GM12864 (cell line): ENCODE measurements at regions not wholly inside any gene's neighbourhood (a gene's known extent, or its start where the extent isn't known, plus 50 kb on each side); places are given as distances from the start of the nearest gene placed in this dataset.

Experiments
- DNase-seq: peaks from one replicate; pipeline ENCODE4 v3.0.0-alpha.2; 2011; ENCODE audit warnings: low read depth
- H3K4me3 ChIP-seq: 2 replicates; pipeline ENCODE4 v1.5.1; 2011; ENCODE audit warnings: mild to moderate bottlenecking, low read depth, low read length, control low read depth
- TF ChIP-seq, protein P1 (sequence below): IDR thresholded peaks from 2 replicates; pipeline ENCODE4 v1.5.1; 2011; ENCODE audit warnings: low read depth, mild to moderate bottlenecking, moderate library complexity, low read length, control low read depth, inconsistent platforms; ENCODE audit errors: missing control alignments

DNA sequence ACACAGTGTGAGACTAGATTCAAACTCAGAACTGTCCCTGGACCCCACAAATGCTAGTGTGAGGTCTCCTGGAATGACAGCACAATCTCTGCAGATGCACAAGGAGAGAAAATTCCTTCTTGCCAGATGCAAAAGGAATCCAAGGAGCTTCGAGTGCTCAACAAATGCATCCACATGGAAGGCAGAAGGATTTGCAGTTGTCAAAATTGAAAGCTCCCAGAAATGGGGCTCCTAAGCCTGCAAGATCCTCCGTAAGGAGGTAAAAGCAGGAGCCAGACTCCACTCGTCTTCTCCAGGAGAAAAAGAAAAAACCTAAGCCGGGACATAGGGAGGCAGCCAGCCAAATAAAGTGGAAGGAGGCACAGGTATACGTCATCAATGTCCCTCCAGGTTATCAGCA is 355.0 kb upstream of the KLHL29 start:
- H3K4me3 ChIP-seq: no peak overlapping the region
- no peak for DNase-seq
- TF ChIP-seq, protein P1, sequence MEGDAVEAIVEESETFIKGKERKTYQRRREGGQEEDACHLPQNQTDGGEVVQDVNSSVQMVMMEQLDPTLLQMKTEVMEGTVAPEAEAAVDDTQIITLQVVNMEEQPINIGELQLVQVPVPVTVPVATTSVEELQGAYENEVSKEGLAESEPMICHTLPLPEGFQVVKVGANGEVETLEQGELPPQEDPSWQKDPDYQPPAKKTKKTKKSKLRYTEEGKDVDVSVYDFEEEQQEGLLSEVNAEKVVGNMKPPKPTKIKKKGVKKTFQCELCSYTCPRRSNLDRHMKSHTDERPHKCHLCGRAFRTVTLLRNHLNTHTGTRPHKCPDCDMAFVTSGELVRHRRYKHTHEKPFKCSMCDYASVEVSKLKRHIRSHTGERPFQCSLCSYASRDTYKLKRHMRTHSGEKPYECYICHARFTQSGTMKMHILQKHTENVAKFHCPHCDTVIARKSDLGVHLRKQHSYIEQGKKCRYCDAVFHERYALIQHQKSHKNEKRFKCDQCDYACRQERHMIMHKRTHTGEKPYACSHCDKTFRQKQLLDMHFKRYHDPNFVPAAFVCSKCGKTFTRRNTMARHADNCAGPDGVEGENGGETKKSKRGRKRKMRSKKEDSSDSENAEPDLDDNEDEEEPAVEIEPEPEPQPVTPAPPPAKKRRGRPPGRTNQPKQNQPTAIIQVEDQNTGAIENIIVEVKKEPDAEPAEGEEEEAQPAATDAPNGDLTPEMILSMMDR: no peak

DNA sequence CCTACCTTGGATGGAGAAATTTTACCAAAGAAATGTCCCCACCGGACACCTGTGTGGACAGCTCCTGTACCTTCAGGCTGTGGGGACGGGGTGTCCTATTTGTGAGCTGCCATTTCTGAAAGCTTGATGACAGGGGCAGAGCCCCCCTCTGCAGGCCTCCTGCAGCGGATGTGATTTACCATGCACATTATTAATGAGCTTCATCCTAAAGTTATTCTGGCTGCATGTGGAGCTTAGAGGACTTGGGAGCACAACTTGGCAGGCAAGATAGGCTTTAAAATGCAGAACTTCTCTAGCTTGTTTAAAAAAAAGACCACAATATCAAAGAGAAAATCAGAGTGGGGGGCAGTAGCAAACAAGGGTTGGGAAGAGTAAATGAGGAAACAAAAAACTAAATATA is 350.0 kb upstream of the KLHL29 start:
- no peak for DNase-seq
- no peak overlapping the region for H3K4me3 ChIP-seq
- TF ChIP-seq, protein P1: no peak

DNA sequence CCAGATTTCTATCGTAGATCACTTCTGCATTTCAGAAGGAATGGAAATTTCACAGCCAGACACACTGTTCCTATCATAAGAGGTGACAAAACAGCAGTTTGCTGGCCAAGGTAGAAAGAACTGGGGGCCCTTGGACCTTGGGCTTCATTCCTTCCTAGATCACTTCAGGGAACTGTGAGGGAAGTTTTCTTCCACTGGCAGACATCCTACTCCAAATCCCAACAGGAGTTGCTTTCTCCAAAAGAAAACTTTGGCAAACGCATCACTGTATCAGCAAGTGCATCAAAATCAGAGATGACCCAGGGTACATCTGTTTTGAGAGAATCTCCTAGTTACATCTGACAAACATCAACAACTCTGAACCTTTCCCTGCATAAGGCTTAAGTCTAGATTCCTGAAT is 348.4 kb upstream of the KLHL29 start:
- TF ChIP-seq, protein P1: no peak
- DNase-seq: no peak
- H3K4me3 ChIP-seq: no peak overlapping the region

DNA sequence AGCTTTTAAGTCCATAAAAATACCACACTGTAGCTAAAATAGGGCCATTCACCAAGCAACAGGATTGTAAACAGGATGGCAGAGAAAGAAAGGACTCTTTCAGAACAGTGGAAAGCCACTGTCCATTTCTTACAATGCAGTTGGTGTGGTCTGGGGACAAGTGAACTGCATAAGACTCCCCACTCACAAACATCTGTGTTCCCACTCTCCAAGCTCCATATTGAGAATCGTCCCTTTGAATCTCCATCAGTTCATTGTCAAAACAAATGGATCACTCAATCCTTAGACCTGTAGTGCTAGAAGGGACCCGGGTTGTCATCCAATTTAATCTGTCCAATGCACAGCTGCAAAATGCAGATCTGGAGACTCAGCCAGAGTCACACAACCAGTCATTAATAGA is 347.4 kb upstream of the KLHL29 start:
- TF ChIP-seq, protein P1: no peak
- no peak overlapping the region for H3K4me3 ChIP-seq
- DNase-seq: no peak

DNA sequence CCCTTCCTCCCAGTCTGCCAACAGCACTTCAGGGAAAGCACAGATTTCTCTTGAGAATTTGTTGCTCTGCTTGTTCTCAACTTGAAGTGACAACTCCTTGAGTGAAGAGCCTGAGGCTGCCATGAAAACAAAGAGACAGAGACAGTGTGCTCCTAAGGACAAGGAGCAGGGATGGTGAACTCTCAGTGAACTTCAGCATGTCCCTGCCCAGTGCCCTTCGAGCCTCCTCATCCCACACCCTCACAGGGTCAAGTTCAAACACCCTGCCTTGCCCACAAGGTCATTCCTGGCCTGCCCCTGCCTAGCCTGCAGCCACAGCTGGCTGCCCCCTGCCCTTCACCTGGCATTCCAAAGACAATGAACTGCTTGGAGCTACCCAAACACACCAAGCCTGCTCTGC is 343.5 kb upstream of the KLHL29 start:
- TF ChIP-seq, protein P1: no peak
- no peak for DNase-seq
- H3K4me3 ChIP-seq: no peak overlapping the region

DNA sequence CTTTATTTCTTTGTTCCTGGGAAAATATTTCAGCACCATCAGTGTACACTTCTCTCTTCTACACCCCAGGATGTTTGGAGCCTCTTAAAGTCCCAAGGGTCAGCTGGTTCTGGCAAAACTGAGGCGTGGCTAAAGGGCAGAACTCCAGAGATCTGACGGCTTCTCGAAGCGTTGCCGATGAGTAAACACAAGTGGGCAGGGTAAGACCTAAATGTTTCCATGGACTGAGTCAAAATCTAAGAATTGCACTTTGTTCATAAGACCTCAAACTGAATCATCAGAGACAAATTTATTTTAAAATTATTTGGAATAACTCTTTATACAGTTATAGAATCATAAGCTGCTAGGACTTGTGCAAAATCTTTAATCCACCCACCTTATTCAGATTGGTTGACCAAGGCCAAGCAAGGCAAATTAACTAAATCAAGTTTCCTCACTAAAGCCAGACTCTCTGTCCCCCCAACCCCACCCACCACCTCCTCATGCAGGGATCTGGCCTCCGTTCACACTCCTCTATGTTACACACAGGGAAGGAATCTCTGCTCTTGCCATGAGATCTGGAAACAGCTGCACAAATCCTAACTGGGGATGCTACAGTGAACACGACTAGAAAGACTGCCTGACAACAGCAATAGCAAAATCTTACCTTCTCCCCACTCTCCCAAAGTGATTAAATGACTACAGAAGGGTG is 342.6 kb upstream of the KLHL29 start:
- H3K4me3 ChIP-seq: no peak overlapping the region
- DNase-seq: no peak
- TF ChIP-seq, protein P1: no peak

DNA sequence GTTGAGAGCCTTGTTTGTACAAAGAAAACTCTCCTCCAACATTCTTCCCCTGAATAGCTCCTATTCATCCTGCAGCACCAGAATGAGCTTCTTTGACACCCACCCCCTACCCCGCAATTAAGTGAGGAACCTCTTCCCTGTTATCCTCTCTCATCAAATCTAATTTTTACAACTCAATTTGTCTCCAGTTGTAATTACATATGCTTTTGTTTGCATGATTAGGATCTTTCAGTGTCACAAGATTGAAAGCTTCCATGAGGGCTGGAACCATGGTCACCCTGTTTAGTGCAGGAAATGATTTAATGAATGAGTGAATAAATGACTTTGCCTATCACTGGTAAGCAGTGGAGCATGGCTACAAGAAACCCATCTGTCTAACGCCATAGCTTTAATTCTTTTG is 334.6 kb upstream of the KLHL29 start:
- TF ChIP-seq, protein P1: no peak
- no peak for DNase-seq
- H3K4me3 ChIP-seq: no peak overlapping the region
